Endothelial cell of umbilical vein (primary cell): ENCODE measurements at regions not wholly inside any gene's neighbourhood (a gene's known extent, or its start where the extent isn't known, plus 50 kb on each side); places are given as distances from the start of the nearest gene placed in this dataset.

ENCODE experiments used
- BruUV-seq: library from RNA; stranded (reverse); fragments of 400-500 nt; replicated peaks from 2 replicates; lab custom pipeline; 2021; lab: Mats Ljungman, UMichigan
- CTCF ChIA-PET: fragments of 300-600, 350-600 bp; sonication (Branson Sonifier 250); formaldehyde crosslinking; loops from one replicate; lab custom pipeline; 2021; ENCODE audit warnings: antibody characterized with exemption, inconsistent platforms; lab: Charles Lee
- POLR2A ChIA-PET: fragments of 300-600, 350-600 bp; sonication (Branson Sonifier 250); formaldehyde crosslinking; loops from one replicate; lab custom pipeline; 2021; ENCODE audit warnings: antibody characterized with exemption, inconsistent platforms; lab: Charles Lee
- DNase-seq: peaks from one replicate; pipeline ENCODE4 v3.0.0-alpha.2; 2011; ENCODE audit warnings: low read depth, low spot score
- FAIRE-seq: peaks from 2 replicates; lab custom pipeline; 2011; peaks lifted over from hg19 to GRCh38; lab: Jason Lieb, UNC
- H2AFZ ChIP-seq: 2 replicates; pipeline ENCODE4 v1.6.0; 2012; ENCODE audit warnings: low read depth, low read length, control low read depth, inconsistent platforms
- H3K27ac ChIP-seq: 2 replicates; pipeline ENCODE4 v1.5.1; 2011; ENCODE audit warnings: low read depth, mild to moderate bottlenecking, control low read depth, low read length, moderate library complexity; ENCODE audit not compliant: insufficient read depth
- H3K27me3 ChIP-seq, 2 experiments: 2 replicates each; pipeline versions ENCODE4 v1.6.0 to v1.6.1; 2011; ENCODE audit warnings: low read length in 2 of 2, mixed read lengths in 1 of 2; ENCODE audit not compliant: control insufficient read depth in 2 of 2, insufficient read depth in 2 of 2
- H3K36me3 ChIP-seq, 2 experiments: 2 replicates in 1 of 2; 3 replicates in 1 of 2; pipeline ENCODE4 v1.5.1; 2011; ENCODE audit warnings: low read length in 2 of 2, mild to moderate bottlenecking in 1 of 2, moderate library complexity in 1 of 2; ENCODE audit not compliant: control insufficient read depth in 2 of 2, insufficient read depth in 2 of 2; ENCODE audit errors: extremely low read depth in 1 of 2
- H3K4me1 ChIP-seq: 3 replicates; pipeline ENCODE4 v1.5.1; 2011; ENCODE audit warnings: mild to moderate bottlenecking, low read length; ENCODE audit not compliant: control insufficient read depth, insufficient read depth; ENCODE audit errors: extremely low read depth
- H3K4me2 ChIP-seq: 2 replicates; pipeline ENCODE4 v1.6.1; 2011; ENCODE audit warnings: low read length, control low read depth, mixed read lengths; ENCODE audit not compliant: insufficient read depth
- H3K4me3 ChIP-seq, 3 experiments: fragments of 200-600 bp in 1 of 3; sonication (generic), shearing (Covaris generic) in 1 of 3; replicated peaks in 1 of 3; 2 replicates each; pipeline ENCODE4 v1.5.1; 2011 to 2016; ENCODE audit warnings: control low read depth in 3 of 3, low read length in 3 of 3, mild to moderate bottlenecking in 2 of 3, inconsistent platforms in 1 of 3, low read depth in 1 of 3, moderate library complexity in 1 of 3; ENCODE audit not compliant: insufficient read depth in 1 of 3
- H3K79me2 ChIP-seq: 2 replicates; pipeline ENCODE4 v1.6.0; 2012; ENCODE audit warnings: low read length, inconsistent platforms; ENCODE audit not compliant: control insufficient read depth, insufficient read depth
- H3K9ac ChIP-seq: replicated peaks from 2 replicates; pipeline ENCODE3; 2011; ENCODE audit warnings: low read length, control low read depth; ENCODE audit not compliant: insufficient read depth; ENCODE audit errors: extremely low read depth
- H3K9me1 ChIP-seq: replicated peaks from 3 replicates; pipeline ENCODE4 v1.6.0; 2011; ENCODE audit warnings: mild to moderate bottlenecking, low read length; ENCODE audit not compliant: control insufficient read depth, insufficient read depth; ENCODE audit errors: extremely low read depth
- H3K9me3 ChIP-seq: replicated peaks from 2 replicates; pipeline ENCODE4 v1.5.1; 2012; ENCODE audit warnings: low read length, inconsistent platforms; ENCODE audit not compliant: control insufficient read depth, insufficient read depth
- H4K20me1 ChIP-seq: replicated peaks from 2 replicates; pipeline ENCODE3; 2011; ENCODE audit warnings: mild to moderate bottlenecking, low read length; ENCODE audit not compliant: control insufficient read depth, insufficient read depth; ENCODE audit errors: extremely low read depth
- EZH2 ChIP-seq: IDR thresholded peaks from 2 replicates; pipeline ENCODE4 v1.6.1; 2012; ENCODE audit warnings: borderline replicate concordance, low read depth, mild to moderate bottlenecking, moderate library complexity, low read length, inconsistent platforms; ENCODE audit not compliant: severe bottlenecking
- FOS ChIP-seq: IDR thresholded peaks from 2 replicates; pipeline ENCODE4 v1.6.1; 2011; ENCODE audit warnings: mild to moderate bottlenecking, low read length, moderate library complexity, borderline replicate concordance; ENCODE audit not compliant: insufficient read depth
- GATA2 ChIP-seq: IDR thresholded peaks from 2 replicates; pipeline ENCODE4 v1.7.0; 2011; ENCODE audit warnings: low read depth, mild to moderate bottlenecking, moderate library complexity, mixed read lengths, low read length; ENCODE audit not compliant: insufficient read length, insufficient read depth
- JUN ChIP-seq: IDR thresholded peaks from 2 replicates; pipeline ENCODE4 v1.6.1; 2011; ENCODE audit warnings: borderline replicate concordance, low read depth; ENCODE audit not compliant: insufficient read length, insufficient read depth
- MYC ChIP-seq: IDR thresholded peaks from one replicate; pipeline ENCODE4 v1.6.1; 2011; ENCODE audit warnings: mild to moderate bottlenecking, low read depth, low read length
- POLR2A ChIP-seq: IDR thresholded peaks from 2 replicates; pipeline ENCODE4 v1.6.1; 2012; ENCODE audit warnings: low read depth, mild to moderate bottlenecking, control low read depth, low read length
- POLR2AphosphoS5 ChIP-seq: IDR thresholded peaks from 2 replicates; pipeline ENCODE4 v1.6.1; 2012; ENCODE audit warnings: low read depth, mild to moderate bottlenecking, control low read depth, low read length, moderate library complexity; ENCODE audit not compliant: insufficient read depth
- dilution Hi-C: fragments of 300-500 bp; cut with MboI; formaldehyde crosslinking; loops from one replicate; pipeline ENCODE4 v1.15.0; 2019; ENCODE audit warnings: low sequenced_read_pairs; ENCODE audit not compliant: extremely low pct_ligation_motif_present
- intact Hi-C: fragments of 100-400 bp; cut with micrococcal nuclease; formaldehyde crosslinking; loops from one replicate; pipeline ENCODE4 v1.10.0; 2022
- TF ChIP-seq, protein P1 (sequence below), 2 donors: IDR thresholded peaks; 1 replicate in 1 of 2; 2 replicates in 1 of 2; pipeline ENCODE4 v1.5.1; 2011; ENCODE audit warnings: low read length in 2 of 2, mild to moderate bottlenecking in 2 of 2, moderate library complexity in 2 of 2, control low read depth in 1 of 2, inconsistent platforms in 1 of 2, low read depth in 1 of 2; ENCODE audit not compliant: insufficient read depth in 1 of 2; ENCODE audit errors: extremely low read depth in 1 of 2
- TF ChIP-seq, protein P2 (sequence below): IDR thresholded peaks from 2 replicates; pipeline ENCODE4 v1.6.1; 2011; ENCODE audit not compliant: insufficient read depth, insufficient read length

GRCh38 chr10:63781226-63781625, 260.0 kb downstream of the REEP3 start:
- H3K4me1 ChIP-seq, result no peaks in the 10 kb centered on the region
- no TSS peak for BruUV-seq
- H3K4me2 ChIP-seq, result no peak overlapping the region
- H3K79me2 ChIP-seq, result no peaks in the 10 kb centered on the region
- no peaks in the 10 kb centered on the region for H4K20me1 ChIP-seq
- no peaks in the 10 kb centered on the region for H3K36me3 ChIP-seq
- CTCF ChIA-PET, result no interaction called here
- TF ChIP-seq JUN, result no peak
- TF ChIP-seq, protein P1, sequence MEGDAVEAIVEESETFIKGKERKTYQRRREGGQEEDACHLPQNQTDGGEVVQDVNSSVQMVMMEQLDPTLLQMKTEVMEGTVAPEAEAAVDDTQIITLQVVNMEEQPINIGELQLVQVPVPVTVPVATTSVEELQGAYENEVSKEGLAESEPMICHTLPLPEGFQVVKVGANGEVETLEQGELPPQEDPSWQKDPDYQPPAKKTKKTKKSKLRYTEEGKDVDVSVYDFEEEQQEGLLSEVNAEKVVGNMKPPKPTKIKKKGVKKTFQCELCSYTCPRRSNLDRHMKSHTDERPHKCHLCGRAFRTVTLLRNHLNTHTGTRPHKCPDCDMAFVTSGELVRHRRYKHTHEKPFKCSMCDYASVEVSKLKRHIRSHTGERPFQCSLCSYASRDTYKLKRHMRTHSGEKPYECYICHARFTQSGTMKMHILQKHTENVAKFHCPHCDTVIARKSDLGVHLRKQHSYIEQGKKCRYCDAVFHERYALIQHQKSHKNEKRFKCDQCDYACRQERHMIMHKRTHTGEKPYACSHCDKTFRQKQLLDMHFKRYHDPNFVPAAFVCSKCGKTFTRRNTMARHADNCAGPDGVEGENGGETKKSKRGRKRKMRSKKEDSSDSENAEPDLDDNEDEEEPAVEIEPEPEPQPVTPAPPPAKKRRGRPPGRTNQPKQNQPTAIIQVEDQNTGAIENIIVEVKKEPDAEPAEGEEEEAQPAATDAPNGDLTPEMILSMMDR (IDR thresholded peaks at IDR 0.05; ENCODE audit: extremely low read depth in 1 of 2, insufficient read depth in 1 of 2, low read depth in 1 of 2, low read length in 2 of 2), result no peak
- no peaks in the 10 kb centered on the region for H3K9me1 ChIP-seq
- intact Hi-C loops, result no loop called here
- H3K9me3 ChIP-seq, result no peaks in the 10 kb centered on the region
- POLR2A ChIA-PET, result no interaction called here
- dilution Hi-C loops, result no loop called here
- DNase-seq (no peak), FAIRE-seq (no peak)
- H3K27ac ChIP-seq, result no peak overlapping the region
- H2AFZ ChIP-seq, result no peak overlapping the region
- no peak overlapping the region for H3K4me3 ChIP-seq
- peaks cover 0 to 2% of the 10 kb centered on the region in 2 experiments for H3K27me3 ChIP-seq
- no peak overlapping the region for H3K9ac ChIP-seq

- no peaks in the 10 kb centered on the region for H4K20me1 ChIP-seq
- DNase-seq (no peak), FAIRE-seq (no peak)
- intact Hi-C loops, result no loop called here
- no peak overlapping the region for H3K9ac ChIP-seq
- H3K9me1 ChIP-seq, result no peaks in the 10 kb centered on the region
- H3K4me3 ChIP-seq, result no peak overlapping the region
- H3K9me3 ChIP-seq, result no peaks in the 10 kb centered on the region
- dilution Hi-C loops, result no loop called here
- H3K27me3 ChIP-seq, result peaks cover 0 to 4% of the 10 kb centered on the region in 2 experiments
- no peak overlapping the region for H3K27ac ChIP-seq
- no peak overlapping the region for H2AFZ ChIP-seq
- ChIA-PET POLR2A (no interaction called here), CTCF (interaction anchor here (1.6 kb wide), 1 partner anchor 626 kb away, joined by 4 read pairs; no protein-coding TSS in a partner anchor)
- no peaks in the 10 kb centered on the region for H3K4me1 ChIP-seq
- no TSS peak for BruUV-seq
- no peaks in the 10 kb centered on the region for H3K79me2 ChIP-seq
- TF ChIP-seq POLR2A, result no peak
- TF ChIP-seq EZH2, result no peak
- TF ChIP-seq, protein P1 (IDR thresholded peaks at IDR 0.05; ENCODE audit: extremely low read depth in 1 of 2, insufficient read depth in 1 of 2, low read depth in 1 of 2, low read length in 2 of 2), result no peak
- TF ChIP-seq GATA2, result no peak
- no peak for TF ChIP-seq MYC
- TF ChIP-seq, protein P2, sequence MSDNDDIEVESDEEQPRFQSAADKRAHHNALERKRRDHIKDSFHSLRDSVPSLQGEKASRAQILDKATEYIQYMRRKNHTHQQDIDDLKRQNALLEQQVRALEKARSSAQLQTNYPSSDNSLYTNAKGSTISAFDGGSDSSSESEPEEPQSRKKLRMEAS, result no peak
- no peak for TF ChIP-seq FOS
- no peak for TF ChIP-seq POLR2AphosphoS5
- no peak for TF ChIP-seq JUN
- no peaks in the 10 kb centered on the region for H3K36me3 ChIP-seq
- H3K4me2 ChIP-seq, result no peak overlapping the region
These were observed 262.7 kb downstream of the REEP3 start for GRCh38 chr10:63783882-63784281.
